NCI-H146 treated with DMSO at 0.1 percent for 48 hours (cell line): ENCODE measurements at regions not wholly inside any gene's neighbourhood (a gene's known extent, or its start where the extent isn't known, plus 50 kb on each side); places are given as distances from the start of the nearest gene placed in this dataset.
"Not testable (repeated sequence)": the region's sequence is repeated elsewhere in the genome, so short reads cannot be mapped to it uniquely, and the experiment has no call there.

Experiments
- DNase-seq: peaks from one replicate; lab custom pipeline; 2025; ENCODE audit not compliant: unreplicated experiment; lab: John Stamatoyannopoulos, UW

DNA sequence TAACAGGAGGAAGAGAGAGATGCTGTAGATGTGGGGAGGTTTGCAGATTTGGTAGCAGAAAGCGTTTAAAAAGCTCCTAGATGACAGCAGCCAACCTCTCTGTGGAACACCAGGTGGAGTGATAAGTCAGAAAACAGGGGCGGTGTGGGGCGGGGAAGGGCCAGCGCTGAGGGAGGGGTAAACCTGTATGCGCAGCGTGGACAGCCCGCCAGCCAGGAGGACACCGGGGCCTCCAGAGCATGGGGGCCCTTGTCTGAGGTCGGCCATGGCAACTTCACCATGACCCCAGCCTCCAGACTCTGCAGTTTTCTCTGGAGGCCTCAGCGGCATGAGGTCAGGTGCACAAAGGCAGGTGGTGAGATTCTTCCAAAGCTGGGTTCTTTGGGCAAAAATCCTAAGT lies 423.7 kb downstream of the BRD1 start:
- DNase-seq, result no peak

DNA sequence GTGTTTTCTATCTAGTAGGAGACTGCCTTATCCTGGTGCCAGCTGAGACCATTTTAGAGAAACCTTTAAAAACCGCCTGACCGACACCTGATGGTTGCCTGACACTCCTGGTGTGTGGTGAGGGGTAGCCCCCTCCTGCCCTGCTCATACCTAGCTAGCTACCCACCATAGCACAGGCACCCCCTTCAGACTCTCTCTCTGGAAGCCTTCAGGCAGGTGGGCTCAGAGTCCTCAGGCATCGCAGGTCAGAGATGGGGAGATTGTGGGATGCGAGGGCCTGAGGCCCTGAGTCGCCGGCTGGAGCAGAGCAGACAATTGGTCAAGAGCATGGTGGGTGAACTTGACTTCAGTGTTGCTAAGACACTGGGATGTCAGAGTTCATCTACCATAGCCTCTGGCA lies 424.6 kb downstream of the BRD1 start:
- DNase-seq, result no peak

GRCh38 chr22:49402169-49402568 lies 425.5 kb downstream of the BRD1 start:
- no peak for DNase-seq

DNA sequence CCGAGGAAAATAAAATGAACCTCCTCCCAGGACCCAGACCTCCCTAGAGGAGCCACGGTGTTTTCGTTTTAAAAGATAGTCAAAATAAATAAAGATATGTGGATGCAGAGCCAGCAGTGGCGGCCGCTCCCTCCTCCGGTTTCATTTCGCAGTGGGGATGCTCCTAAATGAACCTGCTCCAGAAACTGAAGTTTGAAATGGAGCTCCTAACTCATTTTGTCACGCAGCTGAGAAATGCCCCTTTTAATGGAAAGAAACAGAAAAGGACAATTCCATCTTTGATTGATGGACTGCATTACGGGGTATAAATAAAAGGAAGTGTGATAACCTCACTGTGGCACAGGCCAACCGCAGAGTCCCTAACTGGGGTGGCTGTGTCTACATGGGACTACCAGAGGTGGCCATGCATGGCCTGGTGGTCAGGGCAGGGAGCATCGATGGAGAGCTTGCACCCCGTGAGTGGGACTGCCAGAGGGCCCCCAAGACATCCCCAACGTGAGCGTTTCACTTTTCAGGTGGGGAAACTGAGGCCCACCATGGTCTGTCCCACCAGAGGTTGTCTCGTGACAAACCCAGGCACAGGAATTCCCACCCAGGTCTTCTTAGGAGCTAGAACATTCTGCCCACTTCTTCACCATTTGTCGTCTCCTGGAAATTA lies 426.6 kb downstream of the BRD1 start:
- no peak for DNase-seq

- DNase-seq, result no peak
Observed at GRCh38 chr22:49400136-49400940, 427.3 kb downstream of the BRD1 start.

GRCh38 chr22:49398646-49399045 lies 429.0 kb downstream of the BRD1 start:
- no peak for DNase-seq

GRCh38 chr22:49398115-49398514 lies 429.6 kb downstream of the BRD1 start:
- no peak for DNase-seq

- DNase-seq, result no peak
Observed at GRCh38 chr22:49396817-49397216, 430.9 kb downstream of the BRD1 start.

DNA sequence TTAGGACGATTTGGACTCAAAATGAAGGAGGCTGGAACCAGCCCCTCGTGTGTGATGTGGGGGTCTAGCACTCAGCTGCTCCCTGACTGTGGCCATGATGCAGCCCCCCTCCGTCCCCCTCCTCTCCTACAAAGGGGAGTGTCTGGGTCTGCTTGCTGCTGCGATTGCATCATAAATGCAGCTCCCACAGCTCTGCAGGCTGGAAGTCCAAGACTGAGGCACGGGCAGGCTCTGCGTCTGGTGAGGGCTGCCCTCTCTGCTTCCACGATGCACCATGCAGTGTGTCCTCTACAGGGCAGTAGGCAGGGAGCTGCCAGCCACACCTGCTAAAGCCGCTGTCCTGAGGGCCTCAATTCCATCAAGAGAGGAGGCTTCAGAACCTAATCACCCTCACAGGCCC lies 432.1 kb downstream of the BRD1 start:
- DNase-seq, result no peak

DNA sequence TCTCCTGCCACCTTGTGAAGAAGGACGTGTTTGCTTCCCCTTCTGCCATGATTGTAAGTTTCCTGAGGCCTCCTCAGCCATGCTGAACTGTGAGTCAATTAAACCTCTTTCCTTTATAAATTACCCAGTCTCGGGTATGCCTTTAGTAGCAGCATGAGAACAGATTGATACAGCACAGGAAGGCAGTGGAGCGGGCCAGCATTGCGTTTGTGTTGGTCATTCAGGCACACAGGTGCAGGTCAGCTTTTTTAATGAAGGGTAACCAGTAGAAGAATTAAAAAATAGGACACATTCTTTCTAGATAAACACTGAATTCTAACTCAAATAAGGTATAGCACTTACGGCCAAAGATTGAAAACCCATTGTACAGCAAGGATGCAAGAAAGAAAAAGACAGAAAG lies 432.6 kb downstream of the BRD1 start:
- DNase-seq, result not testable (repeated sequence)

GRCh38 chr22:49394116-49394785 lies 433.4 kb downstream of the BRD1 start:
- no peak for DNase-seq

GRCh38 chr22:49393526-49393925 lies 434.1 kb downstream of the BRD1 start:
- DNase-seq, result no peak

GRCh38 chr22:49392841-49393510 lies 434.7 kb downstream of the BRD1 start:
- DNase-seq, result no peak

DNA sequence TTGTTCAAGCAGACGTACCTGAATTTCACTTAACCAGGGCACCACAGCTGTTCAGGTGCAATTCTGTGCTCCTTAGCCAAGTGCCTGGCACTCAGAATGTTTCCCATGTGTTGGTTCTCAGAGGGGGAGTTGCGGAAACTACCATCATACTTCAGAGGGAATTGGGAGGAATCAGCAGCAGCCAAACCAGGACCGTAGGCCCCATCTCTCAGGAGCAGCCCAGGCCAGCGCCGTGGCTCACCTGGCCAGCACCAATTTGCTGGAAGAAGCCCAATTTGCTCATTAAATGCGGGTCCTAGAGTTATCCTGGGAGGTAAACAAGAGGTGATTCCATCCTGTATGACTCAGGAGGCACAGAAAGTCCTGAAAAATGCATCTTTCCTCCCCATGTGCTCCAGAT lies 435.4 kb downstream of the BRD1 start:
- no peak for DNase-seq

DNA sequence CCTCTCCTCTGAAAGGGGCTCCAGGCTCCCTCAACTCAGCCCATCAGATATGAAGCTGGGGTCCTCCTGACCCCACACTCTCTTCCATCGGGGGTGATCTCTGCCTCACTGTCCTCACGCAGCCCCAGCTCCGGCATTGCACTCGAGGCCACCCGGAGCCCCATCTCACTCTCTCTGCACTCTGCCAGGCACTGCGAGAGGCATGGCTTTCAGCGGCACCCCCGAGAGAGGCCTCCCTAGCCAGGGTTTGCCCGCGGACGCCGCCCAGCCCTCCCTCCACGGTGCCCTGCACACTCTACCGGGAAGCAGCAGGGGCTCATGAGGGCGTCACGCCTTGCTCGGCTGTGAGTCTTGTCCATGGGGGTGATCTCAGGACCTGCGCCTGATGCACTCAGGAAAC lies 436.2 kb downstream of the BRD1 start:
- no peak for DNase-seq

DNA sequence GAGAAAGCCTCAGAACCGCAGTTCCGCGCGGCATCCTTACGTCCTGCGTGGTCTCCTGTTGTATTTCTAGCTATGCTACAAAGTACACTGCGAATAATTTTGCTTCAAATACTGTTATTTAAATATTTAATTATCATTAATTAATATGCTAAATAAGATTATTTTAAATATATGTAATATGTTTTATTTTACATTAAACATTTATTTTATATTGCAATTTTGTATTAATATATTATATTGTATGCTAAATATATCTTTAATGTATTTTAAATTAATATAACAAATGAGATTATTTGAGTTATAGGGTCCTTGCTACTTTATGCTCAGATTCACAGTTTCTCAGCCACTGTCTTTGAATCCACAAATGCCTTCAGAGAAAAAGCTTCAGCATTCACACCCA lies 436.7 kb downstream of the BRD1 start:
- DNase-seq, result no peak

DNA sequence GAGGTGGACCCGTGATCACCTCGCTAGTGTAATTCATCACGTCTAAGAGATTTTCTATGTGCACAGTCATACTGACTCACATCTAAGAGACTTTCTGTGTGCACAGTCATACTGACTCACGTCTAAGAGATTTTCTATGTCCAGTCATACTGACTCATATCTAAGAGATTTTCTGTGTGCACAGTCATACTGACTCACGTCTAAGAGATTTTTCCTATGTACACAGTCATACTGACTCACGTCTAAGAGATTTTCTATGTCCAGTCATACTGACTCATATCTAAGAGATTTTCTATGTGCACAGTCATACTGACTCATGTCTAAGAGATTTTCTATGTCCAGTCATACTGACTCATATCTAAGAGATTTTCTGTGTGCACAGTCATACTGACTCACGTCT lies 443.8 kb downstream of the BRD1 start:
- not testable (repeated sequence) for DNase-seq

GRCh38 chr22:49382451-49382735 lies 445.3 kb downstream of the BRD1 start:
- DNase-seq, result no peak

DNA sequence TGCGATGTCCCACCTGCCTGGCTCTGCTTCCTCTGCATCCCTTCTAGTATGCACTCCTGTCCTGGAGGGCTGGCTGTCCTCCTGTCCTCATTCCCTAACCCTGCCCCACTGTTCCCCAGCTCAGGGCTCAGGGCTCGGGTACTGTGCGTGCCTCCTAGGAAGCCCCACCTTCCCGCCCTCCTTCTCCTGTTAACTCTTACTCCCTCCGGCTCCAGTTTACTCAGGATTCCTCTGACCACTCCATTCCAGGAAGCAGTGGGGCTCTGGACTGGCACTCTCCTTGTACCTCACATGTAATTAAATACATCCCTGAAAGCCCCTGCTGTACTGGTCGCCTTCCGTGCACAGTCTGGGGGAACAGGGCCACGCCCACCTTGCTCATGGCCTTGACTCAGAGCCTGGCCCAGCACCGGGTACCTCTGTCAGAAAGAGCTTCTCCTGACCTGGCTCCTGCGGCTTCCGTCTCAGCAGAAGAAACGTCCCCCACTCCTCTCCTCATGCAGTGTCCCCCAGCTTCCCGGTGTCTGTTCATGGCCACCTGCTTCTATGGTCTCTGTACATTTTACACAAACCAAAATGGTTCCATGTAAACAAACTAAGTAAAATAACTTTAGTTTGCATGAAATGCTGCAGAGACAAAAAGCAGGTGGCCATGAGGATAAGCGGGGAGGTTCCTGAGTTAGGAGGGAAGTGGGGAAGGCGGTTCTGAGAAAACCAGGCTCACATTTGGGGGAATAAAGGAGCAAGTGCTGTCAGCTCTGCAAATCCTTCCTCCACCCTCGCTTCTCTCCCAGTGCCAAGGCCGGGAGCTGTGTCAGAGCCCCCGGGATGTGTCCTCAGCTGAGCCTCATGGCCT lies 445.9 kb downstream of the BRD1 start:
- no peak for DNase-seq

- DNase-seq, result no peak
Observed at GRCh38 chr22:49380828-49381114, 446.9 kb downstream of the BRD1 start.
